Motor neuron (in vitro differentiated cells): ENCODE measurements at regions not wholly inside any gene's neighbourhood (a gene's known extent, or its start where the extent isn't known, plus 50 kb on each side); places are given as distances from the start of the nearest gene placed in this dataset.

Experiments used
- ATAC-seq, 8 experiments: fragments of 200-7000 bp; cut with Tn5 transposase; replicated peaks in 6 of 8; 2 replicates each; pipeline ENCODE4 v1.8.0; 2021; ENCODE audit warnings: mild to moderate bottlenecking in 8 of 8, moderate library complexity in 8 of 8
- H3K27ac ChIP-seq, 2 donors: fragments of 250-450 bp; sonication (Bioruptor Pico); 2 replicates each; pipeline ENCODE4 v1.9.0; 2021; ENCODE audit warnings: antibody characterized with exemption in 2 of 2, mild to moderate bottlenecking in 2 of 2, moderate library complexity in 1 of 2
- H3K4me1 ChIP-seq, 2 donors: fragments of 250-450 bp; sonication (Bioruptor Pico); replicated peaks in 1 of 2; 2 replicates each; pipeline ENCODE4 v1.6.1; 2021; ENCODE audit warnings: antibody characterized with exemption in 2 of 2, mild to moderate bottlenecking in 2 of 2, moderate library complexity in 1 of 2
- H3K4me3 ChIP-seq, 5 donors: fragments of 250-450 bp; sonication (Bioruptor Pico); 2 replicates each; pipeline ENCODE4 v1.9.0; 2021; ENCODE audit warnings: antibody characterized with exemption in 5 of 5, mild to moderate bottlenecking in 5 of 5, moderate library complexity in 4 of 5
- WGBS, 10 experiments: fragments of 450-650 bp; shearing (Covaris generic); methylation state at CpG; one replicate each; pipeline ENCODE4 v1.0.0; 2022; 5-methylcytosine and 5-hydroxymethylcytosine counted together
- in situ Hi-C, 9 experiments: fragments of 400-800 bp; cut with MboI; loops; one replicate each; pipeline ENCODE4 v1.15.0; 2021; ENCODE audit warnings: low sequenced_read_pairs in 9 of 9, low pct_unique_long_range_greater_than_20kb in 2 of 9; ENCODE audit not compliant: unreplicated experiment in 9 of 9

DNA sequence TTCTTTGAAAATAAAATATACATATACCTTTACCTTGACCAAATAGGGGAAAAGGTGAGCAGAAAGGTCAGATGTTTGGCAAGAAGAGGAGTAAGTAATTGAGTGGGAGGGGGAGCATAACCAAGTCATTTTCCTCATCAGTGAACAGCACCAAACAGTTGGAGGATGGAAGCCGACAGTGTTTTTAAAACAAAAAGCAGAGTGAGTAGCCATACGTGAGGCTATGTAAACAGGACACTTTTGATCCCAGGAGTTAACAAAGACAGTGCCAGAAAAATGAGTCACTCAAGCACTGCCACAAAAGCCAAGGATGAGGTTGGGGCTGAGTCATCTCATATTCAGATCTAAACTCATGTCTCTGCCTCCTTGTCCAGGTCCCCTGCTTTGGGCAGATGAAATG lies 734.7 kb downstream of the KCNA4 start:
- in situ Hi-C loops: no loop called here
- Histone ChIP-seq H3K4me3 (no peak overlapping the region), H3K4me1 (peaks cover 10 to 16% of the 10 kb centered on the region in 2 donors), H3K27ac (no peak overlapping the region)
- peak in 7 of 8 experiments; percentile 75 to 99 (median 87) for ATAC-seq
- 0 to 43% (median 10%) methylated on average over 1 to 2 of the region's 2 CpGs; no CpG with 5 or more reads in 4 of the 10 experiments for WGBS, 10 experiments

DNA sequence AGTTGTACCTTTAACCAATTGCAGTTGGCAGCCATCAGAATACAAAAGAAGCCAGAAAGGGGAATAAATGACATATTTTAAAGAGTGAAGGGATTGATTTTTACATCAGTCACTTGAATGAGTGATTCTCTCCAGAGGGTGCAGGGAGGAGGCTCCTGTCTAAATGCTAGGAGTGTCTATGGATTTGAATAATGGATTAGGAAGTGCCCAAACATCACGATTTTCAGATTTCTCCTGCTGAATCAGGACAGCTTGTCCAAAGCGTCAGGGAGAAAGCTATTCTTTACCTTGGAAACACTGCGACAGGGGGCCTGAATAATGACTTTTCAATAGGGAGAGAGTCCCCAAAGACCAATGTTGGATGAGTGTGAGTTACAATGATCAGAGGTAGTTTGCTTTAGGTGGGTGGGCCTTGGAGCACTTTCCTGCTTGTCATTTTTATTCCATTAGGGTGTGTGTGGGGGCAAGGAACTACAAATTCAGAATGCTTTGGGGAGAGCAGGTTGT lies 735.5 kb downstream of the KCNA4 start:
- Histone ChIP-seq H3K27ac (no peak overlapping the region), H3K4me3 (no peak overlapping the region), H3K4me1 (peaks cover 10 to 16% of the 10 kb centered on the region in 2 donors)
- peak in 5 of 8 experiments; percentile 29 to 72 (median 44) for ATAC-seq
- 10 to 60% (median 23%) methylated on average over 1 to 3 of the region's 3 CpGs; no CpG with 5 or more reads in 2 of the 10 experiments for WGBS, 10 experiments
- in situ Hi-C loops: no loop called here

DNA sequence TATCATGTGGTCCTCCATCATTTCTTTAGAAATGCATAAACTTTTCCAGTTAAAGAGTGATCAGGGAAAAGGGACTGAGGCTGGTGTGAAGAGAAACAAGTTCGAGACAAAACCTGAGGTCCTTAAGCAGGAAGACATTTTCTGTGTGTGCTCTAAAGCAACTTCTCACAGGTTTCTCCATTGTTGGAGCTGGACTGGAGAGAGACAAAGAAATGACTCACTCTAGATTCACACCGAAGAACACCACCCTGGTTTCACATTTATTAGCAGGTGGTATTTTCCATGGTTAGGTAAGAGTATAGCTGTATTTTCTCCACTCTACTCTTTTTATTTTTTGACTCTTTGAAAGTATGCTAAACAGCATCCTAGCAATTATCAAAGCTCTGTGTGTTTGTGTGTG lies 736.4 kb downstream of the KCNA4 start:
- H3K27ac ChIP-seq: no peak overlapping the region
- peak in 3 of 8 experiments; percentile 19 to 24 (median 20) for ATAC-seq
- peaks cover 10 to 16% of the 10 kb centered on the region in 2 donors for H3K4me1 ChIP-seq
- in situ Hi-C loops: no loop called here
- no peak overlapping the region for H3K4me3 ChIP-seq
- WGBS, 10 experiments: 20 to 91% (median 64%) methylated on average over 1 to 2 of the region's 2 CpGs; no CpG with 5 or more reads in 1 of the 10 experiments

DNA sequence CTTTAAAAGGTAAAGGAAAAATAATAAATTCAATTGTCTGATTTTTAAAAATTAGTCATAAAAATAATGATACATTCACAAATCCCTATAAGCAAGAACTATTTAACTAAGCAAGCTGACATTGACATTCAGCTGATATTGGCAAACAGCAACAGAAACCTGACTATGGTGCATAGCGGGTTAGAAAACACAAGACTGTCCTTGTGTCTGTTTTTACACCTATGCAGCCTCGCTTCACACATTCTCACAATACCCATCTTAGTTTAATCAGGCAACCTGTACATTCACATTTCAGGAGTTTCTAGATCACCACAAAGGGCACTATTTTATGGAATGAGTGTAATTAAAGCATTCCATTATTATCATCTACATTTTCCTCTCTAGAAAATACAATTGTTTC lies 737.1 kb downstream of the KCNA4 start:
- H3K4me1 ChIP-seq: peaks cover 10 to 16% of the 10 kb centered on the region in 2 donors
- no peak for ATAC-seq
- H3K27ac ChIP-seq: no peak overlapping the region
- in situ Hi-C loops: no loop called here
- no peak overlapping the region for H3K4me3 ChIP-seq
- WGBS, 10 experiments: 45 to 92% (median 60%) methylated on average over 2 of the region's 2 CpGs; no CpG with 5 or more reads in 3 of the 10 experiments

DNA sequence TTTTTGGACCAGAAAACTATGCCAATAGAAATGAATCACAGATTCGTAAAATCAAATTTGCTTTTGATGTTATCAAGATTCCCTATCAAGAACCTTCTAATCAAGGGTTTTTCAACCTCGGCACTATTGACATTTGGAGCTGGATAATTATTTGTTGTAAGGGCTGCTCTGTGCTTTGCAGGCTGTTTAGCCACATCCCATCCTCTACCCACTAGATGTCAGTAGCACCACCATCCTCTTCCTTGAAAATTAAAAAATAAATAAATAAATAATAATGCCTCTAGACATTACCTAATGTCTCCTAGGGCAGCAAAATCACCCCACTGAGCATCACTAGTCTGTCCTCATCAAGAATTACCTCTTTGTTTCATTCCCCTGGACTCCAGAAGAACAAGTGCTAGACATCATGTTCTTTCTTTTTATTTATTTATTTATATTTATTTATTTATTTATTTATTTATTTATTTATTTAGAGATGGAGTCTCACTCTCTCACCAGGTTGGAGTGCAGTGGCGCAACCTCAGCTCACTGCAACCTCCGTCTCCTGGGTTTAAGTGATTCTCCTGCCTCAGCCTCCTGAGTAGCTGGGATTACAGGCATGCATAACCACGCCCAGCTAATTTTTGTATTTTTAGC lies 744.7 kb downstream of the KCNA4 start:
- in situ Hi-C loops: no loop called here
- ATAC-seq: peak in 3 of 8 experiments; percentile 32 to 54 (median 36)
- Histone ChIP-seq H3K4me1 (no peaks in the 10 kb centered on the region), H3K4me3 (no peak overlapping the region), H3K27ac (no peak overlapping the region)
- WGBS, 10 experiments: 26 to 100% (median 69%) methylated on average over 1 to 5 of the region's 5 CpGs; no CpG with 5 or more reads in 2 of the 10 experiments

DNA sequence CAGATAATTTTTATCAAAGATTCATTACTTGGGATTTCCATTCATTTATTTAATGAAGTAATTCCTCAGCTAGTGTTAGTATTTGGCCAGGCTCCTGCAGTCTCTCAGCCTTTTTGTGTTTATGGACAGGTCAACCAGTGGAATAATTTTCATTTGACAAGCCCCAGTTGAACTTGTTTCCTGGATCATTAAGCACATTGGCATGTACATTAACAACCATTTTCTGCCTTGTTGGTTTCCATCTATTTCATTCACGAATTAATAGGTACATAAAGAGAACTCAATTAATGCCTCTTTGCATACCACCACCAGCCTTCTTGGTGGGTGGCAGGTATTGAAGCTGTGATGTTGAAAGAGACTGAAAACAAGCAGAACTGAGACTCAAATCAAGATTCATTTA lies 745.2 kb downstream of the KCNA4 start:
- H3K4me3 ChIP-seq: no peak overlapping the region
- no peak overlapping the region for H3K27ac ChIP-seq
- in situ Hi-C loops: no loop called here
- WGBS, 10 experiments: 0 to 63% (median 25%) methylated on average over 1 of the region's 1 CpG; no CpG with 5 or more reads in 1 of the 10 experiments
- ATAC-seq: no peak
- H3K4me1 ChIP-seq: no peaks in the 10 kb centered on the region

DNA sequence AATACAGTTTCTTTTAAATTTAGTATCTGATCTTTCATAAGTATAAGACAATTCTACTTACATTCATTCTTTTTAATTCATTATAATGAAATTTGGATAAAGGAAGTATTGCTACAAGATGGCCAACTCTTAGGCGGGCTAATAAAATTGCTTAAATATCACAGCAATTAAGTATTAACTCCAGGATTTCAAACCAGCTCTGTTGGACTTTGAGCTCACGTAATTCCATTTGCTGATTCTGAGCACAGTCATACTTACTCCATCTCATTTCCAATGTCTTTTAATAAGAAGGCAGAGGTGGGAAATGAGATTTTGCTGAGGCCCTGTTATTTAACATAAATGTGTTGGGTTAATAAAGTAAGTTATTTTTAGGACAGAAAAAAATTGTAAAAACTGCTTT lies 748.1 kb downstream of the KCNA4 start:
- Histone ChIP-seq H3K4me1 (no peaks in the 10 kb centered on the region), H3K27ac (no peak overlapping the region), H3K4me3 (no peak overlapping the region)
- no peak for ATAC-seq
- WGBS, 10 experiments: 33 to 100% (median 98%) methylated on average over 1 to 2 of the region's 2 CpGs; no CpG with 5 or more reads in 2 of the 10 experiments
- in situ Hi-C loops: no loop called here

DNA sequence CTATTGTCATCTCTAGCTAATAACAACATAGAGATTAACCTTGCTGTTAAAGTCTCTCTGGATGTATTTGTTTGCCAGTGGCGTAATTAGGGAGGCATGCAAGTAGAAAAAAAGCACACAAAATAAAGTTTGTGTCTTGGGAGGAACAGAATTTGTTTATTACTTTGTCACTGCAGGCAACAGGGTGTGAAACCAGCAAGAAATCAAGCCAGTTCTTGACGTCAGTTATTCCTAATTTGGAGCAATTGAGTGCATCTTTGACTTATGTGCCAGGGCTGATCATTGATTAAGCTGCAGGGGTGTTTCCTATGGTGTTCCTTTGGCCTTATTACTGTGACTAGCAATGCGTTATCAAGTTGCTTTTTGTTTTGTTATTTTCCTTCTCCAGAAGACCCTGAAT lies 751.0 kb downstream of the KCNA4 start:
- WGBS, 10 experiments: 21 to 92% (median 65%) methylated on average over 2 to 3 of the region's 3 CpGs; no CpG with 5 or more reads in 1 of the 10 experiments
- H3K27ac ChIP-seq: no peak overlapping the region
- H3K4me1 ChIP-seq: no peaks in the 10 kb centered on the region
- in situ Hi-C loops: no loop called here
- no peak overlapping the region for H3K4me3 ChIP-seq
- peak in 1 of 8 experiments; percentile 47 for ATAC-seq

DNA sequence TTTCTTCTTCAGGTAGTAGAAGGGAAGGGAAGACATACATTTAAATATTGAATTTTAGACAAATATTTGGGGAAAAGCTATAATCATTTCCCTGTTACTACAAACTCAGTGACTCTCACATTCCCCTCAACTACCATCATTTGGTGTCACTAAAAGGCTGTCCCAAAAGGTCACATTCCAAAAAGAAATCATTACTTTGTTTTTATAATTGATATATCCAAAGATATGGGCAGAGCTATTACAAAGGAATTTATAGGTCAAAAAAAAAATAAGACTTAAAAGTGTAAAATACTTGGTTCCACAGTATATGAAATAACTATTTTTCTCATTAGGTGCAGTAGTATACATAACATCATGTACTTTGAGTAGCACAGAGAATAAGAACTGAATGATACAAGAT lies 751.4 kb downstream of the KCNA4 start:
- no peak for ATAC-seq
- Histone ChIP-seq H3K4me1 (no peaks in the 10 kb centered on the region), H3K4me3 (no peak overlapping the region), H3K27ac (no peak overlapping the region)
- in situ Hi-C loops: no loop called here

DNA sequence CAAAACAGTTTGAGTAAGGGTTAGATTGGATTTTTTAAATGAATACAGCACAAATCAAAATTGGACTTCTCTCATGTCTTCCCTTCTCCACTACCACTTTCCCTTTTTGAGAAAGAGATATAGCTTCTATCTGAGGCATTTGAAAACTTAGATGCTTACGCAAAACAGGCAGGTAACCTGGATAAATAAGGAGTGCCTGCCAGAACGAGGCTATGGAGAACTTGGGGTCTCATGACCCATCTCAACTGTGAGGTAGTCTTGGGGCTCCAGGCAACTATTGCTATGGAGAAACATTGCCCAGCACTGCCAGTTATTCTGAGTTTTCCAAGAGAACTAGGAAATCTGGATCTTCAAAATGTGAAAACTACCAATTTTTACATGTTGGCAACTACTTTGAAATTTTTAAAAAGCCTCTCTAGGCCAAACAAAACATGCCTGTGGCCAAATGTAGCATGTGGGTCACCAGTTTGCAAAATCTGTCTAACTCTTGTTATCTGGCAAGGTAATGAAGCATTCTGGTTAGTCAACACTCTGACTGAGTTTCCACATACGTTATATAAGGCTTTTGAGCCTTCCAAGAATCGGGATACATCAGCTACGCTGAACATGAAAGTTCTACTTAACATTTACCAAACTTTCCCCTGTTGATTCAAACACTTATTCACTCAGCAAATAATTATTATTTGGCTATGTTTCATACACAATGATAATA lies 752.7 kb downstream of the KCNA4 start:
- ATAC-seq: no peak
- in situ Hi-C loops: no loop called here
- H3K4me1 ChIP-seq: no peaks in the 10 kb centered on the region
- no peak overlapping the region for H3K27ac ChIP-seq
- H3K4me3 ChIP-seq: no peak overlapping the region
- WGBS, 10 experiments: 23 to 100% (median 82%) methylated on average over 2 to 5 of the region's 5 CpGs

DNA sequence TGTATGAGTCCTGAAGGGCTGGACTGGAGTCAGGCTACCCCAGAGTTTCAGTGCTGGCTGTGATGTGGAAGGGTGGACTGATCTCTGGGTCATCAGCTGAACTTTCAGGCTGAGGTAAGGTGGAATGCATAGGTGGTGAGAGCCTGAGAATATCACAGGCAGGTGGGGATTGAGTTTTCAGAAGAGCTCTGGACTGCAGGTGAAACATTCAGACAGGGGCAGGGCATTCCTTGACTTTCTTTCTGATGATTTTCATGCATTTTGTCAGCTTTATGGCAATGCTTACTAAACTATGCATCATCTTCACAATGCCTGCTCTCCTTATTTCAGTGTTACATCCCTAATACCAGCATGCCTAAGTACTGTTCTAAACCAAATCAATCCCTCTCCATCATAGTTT lies 755.0 kb downstream of the KCNA4 start:
- H3K27ac ChIP-seq: no peak overlapping the region
- no peaks in the 10 kb centered on the region for H3K4me1 ChIP-seq
- ATAC-seq: no peak
- in situ Hi-C loops: no loop called here
- H3K4me3 ChIP-seq: no peak overlapping the region

DNA sequence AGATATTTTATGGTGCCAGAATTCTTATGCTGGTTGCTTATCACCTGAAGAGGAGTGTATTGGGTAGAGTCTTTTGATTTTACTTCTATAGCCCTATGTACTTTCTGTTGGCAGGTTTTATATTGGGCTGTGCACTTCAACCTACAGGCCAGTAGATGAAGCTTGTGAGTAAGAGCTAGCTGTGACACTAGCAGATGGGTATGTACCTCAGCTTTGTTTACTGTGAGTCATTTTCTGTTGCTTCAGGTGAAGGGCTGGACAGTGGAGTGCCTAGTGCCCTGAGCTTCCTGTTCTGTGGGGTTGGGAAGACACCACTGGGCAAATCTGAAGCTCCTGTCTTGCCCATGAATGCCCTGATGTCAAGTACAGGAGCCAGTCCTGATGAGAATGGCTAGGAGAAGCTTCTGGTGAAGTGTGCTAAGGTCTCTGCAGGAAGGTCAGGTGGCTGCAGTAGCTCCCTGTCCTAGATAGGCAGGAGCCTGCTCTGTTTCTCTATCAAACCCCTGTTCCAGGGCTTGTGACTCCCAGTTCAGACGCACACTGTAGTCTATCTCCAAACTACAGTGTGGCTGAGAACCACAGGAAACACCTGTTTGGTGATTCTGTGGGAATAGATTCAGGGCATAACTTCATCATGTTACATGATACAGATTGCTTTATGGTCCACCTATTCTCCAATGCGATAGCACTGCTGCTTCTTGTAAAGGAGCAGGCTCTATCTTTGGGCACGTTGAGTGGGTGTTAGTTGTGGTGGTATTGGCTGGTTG lies 755.7 kb downstream of the KCNA4 start:
- 13 to 86% (median 85%) methylated on average over 1 to 3 of the region's 3 CpGs; no CpG with 5 or more reads in 7 of the 10 experiments for WGBS, 10 experiments
- H3K27ac ChIP-seq: no peak overlapping the region
- ATAC-seq: peak in 1 of 8 experiments; percentile 78
- in situ Hi-C loops: no loop called here
- no peak overlapping the region for H3K4me3 ChIP-seq
- no peaks in the 10 kb centered on the region for H3K4me1 ChIP-seq

DNA sequence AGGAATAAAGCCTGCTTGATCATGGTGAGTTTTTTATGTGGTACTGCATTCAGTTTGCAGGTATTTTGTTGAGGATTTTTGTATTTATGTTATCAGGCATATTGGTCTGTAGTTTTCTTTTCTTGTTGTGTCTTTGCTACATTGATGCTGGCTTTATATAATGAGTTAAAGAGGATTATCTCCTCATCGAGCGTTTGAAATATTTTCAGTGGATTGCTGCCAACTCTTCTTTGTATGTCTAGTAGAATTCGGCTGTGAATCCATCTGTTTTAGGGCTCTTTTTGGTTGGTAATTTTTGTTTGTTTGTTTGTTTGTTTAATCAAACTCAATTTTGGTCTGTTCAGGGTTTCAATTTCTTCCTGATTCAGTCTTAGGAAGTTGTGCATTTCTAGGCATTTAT lies 758.4 kb downstream of the KCNA4 start:
- no peak overlapping the region for H3K4me3 ChIP-seq
- in situ Hi-C loops: no loop called here
- 4 to 83% (median 56%) methylated on average over 1 to 3 of the region's 3 CpGs; no CpG with 5 or more reads in 1 of the 10 experiments for WGBS, 10 experiments
- ATAC-seq: no peak
- no peak overlapping the region for H3K27ac ChIP-seq
- H3K4me1 ChIP-seq: no peaks in the 10 kb centered on the region
